HCT116 (cell line): ENCODE measurements at regions not wholly inside any gene's neighbourhood (a gene's known extent, or its start where the extent isn't known, plus 50 kb on each side); places are given as distances from the start of the nearest gene placed in this dataset.

Experiments used
- ATAC-seq: fragments of 200-7000 bp; cut with Tn5 transposase; 2 replicates; pipeline ENCODE4 v1.9.1; 2020; ENCODE audit warnings: mild to moderate bottlenecking, moderate library complexity
- BruUV-seq: library from RNA; stranded (reverse); fragments of 400-500 nt; replicated peaks from 2 replicates; lab custom pipeline; 2021; lab: Mats Ljungman, UMichigan
- CTCF ChIA-PET: fragments of 300-600 bp; sonication (Branson Sonifier 250); formaldehyde crosslinking; loops from one replicate; lab custom pipeline; 2021; ENCODE audit warnings: antibody characterized with exemption; lab: Charles Lee
- POLR2A ChIA-PET: fragments of 300-600, 350-600 bp; sonication (Branson Sonifier 250); formaldehyde crosslinking; loops from one replicate; lab custom pipeline; 2021; ENCODE audit warnings: antibody characterized with exemption; lab: Charles Lee
- RAD21 ChIA-PET, 2 experiments: fragments of 300-600 bp; sonication (Branson Sonifier 250); formaldehyde crosslinking; loops; one replicate each; lab custom pipeline; 2023; ENCODE audit warnings: low total read pairs in 2 of 2; ENCODE audit not compliant: uncharacterized antibody in 2 of 2, unreplicated experiment in 2 of 2, low non-redundant PET in 1 of 2; lab: Charles Lee
- DNase-seq: peaks from one replicate; pipeline ENCODE4 v3.0.0-alpha.2; 2010; ENCODE audit warnings: low read depth, low spot score
- H2AFZ ChIP-seq: fragments of 200-600 bp; shearing (Covaris generic), sonication (generic); 2 replicates; pipeline ENCODE4 v1.6.1; 2017; ENCODE audit warnings: low read depth, mixed run types, mixed read lengths, antibody characterized with exemption, low read length; ENCODE audit not compliant: poor library complexity, severe bottlenecking
- H3K27ac ChIP-seq: 2 replicates; pipeline ENCODE4 v1.5.1; 2012; ENCODE audit warnings: low read depth, low read length
- H3K27me3 ChIP-seq: fragments of 200-600 bp; sonication (generic); 2 replicates; pipeline ENCODE4 v1.6.1; 2016; ENCODE audit warnings: mixed run types, low read length, mixed read lengths; ENCODE audit not compliant: insufficient read depth
- H3K36me3 ChIP-seq, 2 experiments: fragments of 200-500 bp in 1 of 2; fragments of 200-600 bp in 1 of 2; sonication (Bioruptor generic) in 1 of 2; sonication (generic) in 1 of 2; 2 replicates each; pipeline versions ENCODE4 v1.5.1 to v1.6.1; 2014 to 2016; ENCODE audit warnings: low read length in 2 of 2, inconsistent platforms in 1 of 2, mixed read lengths in 1 of 2, mixed run types in 1 of 2; ENCODE audit not compliant: insufficient read depth in 2 of 2, control insufficient read depth in 1 of 2
- H3K4me1 ChIP-seq, 2 experiments: fragments of 200-600 bp in 1 of 2; sonication (generic) in 1 of 2; 2 replicates each; pipeline versions ENCODE4 v1.5.1 to v1.6.1; 2012 to 2017; ENCODE audit warnings: low read length in 2 of 2, inconsistent platforms in 1 of 2, mild to moderate bottlenecking in 1 of 2, mixed read lengths in 1 of 2, mixed run types in 1 of 2, moderate library complexity in 1 of 2; ENCODE audit not compliant: insufficient read depth in 2 of 2, control insufficient read depth in 1 of 2
- H3K4me2 ChIP-seq: fragments of 200-600 bp; sonication (generic); 2 replicates; pipeline ENCODE4 v1.6.1; 2017; ENCODE audit warnings: mixed run types, low read length, mixed read lengths
- H3K4me3 ChIP-seq, 2 experiments: fragments of 200-600 bp in 1 of 2; sonication (generic) in 1 of 2; replicated peaks in 1 of 2; 2 replicates each; pipeline ENCODE4 v1.5.1; 2011 to 2016; ENCODE audit warnings: low read length in 2 of 2, control low read depth in 1 of 2, low read depth in 1 of 2, mild to moderate bottlenecking in 1 of 2, mixed read lengths in 1 of 2, mixed run types in 1 of 2
- H3K79me2 ChIP-seq: fragments of 200-600 bp; sonication (generic); 2 replicates; pipeline ENCODE4 v1.6.1; 2017; ENCODE audit warnings: mild to moderate bottlenecking, mixed run types, low read length, moderate library complexity, mixed read lengths; ENCODE audit not compliant: insufficient read depth
- H3K9ac ChIP-seq: fragments of 200-600 bp; sonication (generic); 2 replicates; pipeline ENCODE4 v1.6.1; 2016; ENCODE audit warnings: low read length, mixed read lengths
- H3K9me2 ChIP-seq: fragments of 200-600 bp; sonication (generic), shearing (Covaris generic); 2 replicates; pipeline ENCODE4 v1.6.1; 2017; ENCODE audit warnings: mixed run types, mild to moderate bottlenecking, moderate library complexity; ENCODE audit not compliant: insufficient read depth
- H3K9me3 ChIP-seq, 2 experiments: fragments of 200-500 bp in 1 of 2; fragments of 200-600 bp in 1 of 2; sonication (Bioruptor generic) in 1 of 2; sonication (generic) in 1 of 2; 2 replicates each; pipeline ENCODE4 v1.6.1; 2014 to 2017; ENCODE audit warnings: low read length in 2 of 2, mixed read lengths in 2 of 2, inconsistent platforms in 1 of 2, low read depth in 1 of 2, mild to moderate bottlenecking in 1 of 2, mixed run types in 1 of 2, moderate library complexity in 1 of 2; ENCODE audit not compliant: control insufficient read depth in 1 of 2, insufficient read depth in 1 of 2
- H4K20me1 ChIP-seq: fragments of 200-600 bp; sonication (generic), shearing (Covaris generic); 2 replicates; pipeline ENCODE4 v1.6.1; 2017; ENCODE audit warnings: mixed run types, mild to moderate bottlenecking, moderate library complexity; ENCODE audit not compliant: insufficient read depth
- CEBPB ChIP-seq: IDR thresholded peaks from 2 replicates; pipeline ENCODE4 v1.6.1; 2012; ENCODE audit warnings: low read depth
- EZH2 ChIP-seq: fragments of 200-600 bp; sonication (generic); IDR thresholded peaks from 2 replicates; pipeline ENCODE4 v1.6.1; 2017; ENCODE audit warnings: antibody characterized with exemption, mixed run types
- FOSL1 ChIP-seq: IDR thresholded peaks from 2 replicates; pipeline ENCODE4 v1.6.1; 2012; ENCODE audit warnings: low read depth
- RAD21 ChIP-seq: IDR thresholded peaks from 2 replicates; pipeline ENCODE4 v1.6.1; 2012; ENCODE audit warnings: low read depth, mild to moderate bottlenecking
- SP1 ChIP-seq: IDR thresholded peaks from 2 replicates; pipeline ENCODE4 v1.6.1; 2012; ENCODE audit warnings: low read depth
- SRF ChIP-seq: IDR thresholded peaks from 2 replicates; pipeline ENCODE4 v1.6.1; 2012; ENCODE audit warnings: low read depth
- TCF7L2 ChIP-seq: IDR thresholded peaks from 2 replicates; pipeline ENCODE4 v1.7.0; 2011; ENCODE audit warnings: borderline replicate concordance, inconsistent platforms; ENCODE audit not compliant: insufficient read depth, insufficient read length; ENCODE audit errors: extremely low read depth
- ZFX ChIP-seq: fragments of 450-650 bp; IDR thresholded peaks from 2 replicates; pipeline ENCODE4 v1.6.1; 2017
- intact Hi-C: fragments of 100-400 bp; cut with micrococcal nuclease; formaldehyde crosslinking; loops from 2 replicates; pipeline ENCODE4 v1.10.0; 2022
- TF ChIP-seq, protein P1 (sequence below): IDR thresholded peaks from 2 replicates; pipeline ENCODE4 v1.6.1; 2012
- TF ChIP-seq, protein P2 (sequence below), 3 experiments: fragments of 200-600 bp in 1 of 3; sonication (generic) in 1 of 3; IDR thresholded peaks in 2 of 3; conservative IDR thresholded peaks in 1 of 3; 2 replicates each; pipeline ENCODE4 v1.5.1; 2012 to 2017; ENCODE audit warnings: low read depth in 2 of 3, low read length in 2 of 3, antibody characterized with exemption in 1 of 3, borderline replicate concordance in 1 of 3, control low read depth in 1 of 3, mild to moderate bottlenecking in 1 of 3, mixed read lengths in 1 of 3, mixed run types in 1 of 3, moderate library complexity in 1 of 3; ENCODE audit not compliant: insufficient read depth in 1 of 3
- TF ChIP-seq, protein P3 (sequence below): IDR thresholded peaks from 2 replicates; pipeline ENCODE4 v1.6.1; 2012; ENCODE audit warnings: low read depth
- TF ChIP-seq, protein P4 (sequence below): IDR thresholded peaks from 2 replicates; pipeline ENCODE4 v1.6.1; 2011; ENCODE audit warnings: mild to moderate bottlenecking, low read length, moderate library complexity; ENCODE audit not compliant: insufficient replicate concordance; ENCODE audit errors: extremely low read depth

DNA sequence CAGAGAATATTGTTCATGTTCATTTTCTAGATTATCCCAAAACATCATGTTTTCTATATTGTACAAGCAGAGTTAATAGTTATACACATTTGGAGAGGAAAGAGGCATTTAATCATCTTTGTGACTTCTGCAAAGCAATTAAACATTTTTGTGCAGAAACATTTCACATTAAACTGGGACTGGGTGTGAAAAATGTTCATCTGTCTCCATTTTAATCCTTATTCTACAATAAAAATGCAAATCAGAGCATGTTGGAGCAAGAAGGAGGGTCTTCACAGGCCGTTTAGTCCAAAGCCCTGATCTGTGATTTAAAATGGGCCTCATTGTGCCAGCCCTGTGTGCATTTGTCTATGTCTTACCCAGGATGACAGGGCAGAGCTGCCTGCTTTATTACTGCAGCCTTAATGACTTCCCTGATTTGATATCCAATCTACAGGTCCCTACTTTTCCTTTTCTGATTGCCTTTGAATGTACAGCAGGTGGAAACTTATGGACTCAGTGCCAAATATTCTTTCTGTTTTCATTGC lies 183.5 kb downstream of the CAVIN4 start:
- ATAC-seq (no peak), DNase-seq (no peak)
- no peaks in the 10 kb centered on the region for H3K27me3 ChIP-seq
- intact Hi-C loops, result no loop called here
- no peaks in the 10 kb centered on the region for H3K4me1 ChIP-seq
- RAD21 ChIA-PET, result no interaction called here
- BruUV-seq, result no TSS peak
- no peaks in the 10 kb centered on the region for H3K9me3 ChIP-seq
- no peak for TF ChIP-seq TCF7L2
- TF ChIP-seq RAD21, result no peak
- no peak for TF ChIP-seq CEBPB
- TF ChIP-seq, protein P1, sequence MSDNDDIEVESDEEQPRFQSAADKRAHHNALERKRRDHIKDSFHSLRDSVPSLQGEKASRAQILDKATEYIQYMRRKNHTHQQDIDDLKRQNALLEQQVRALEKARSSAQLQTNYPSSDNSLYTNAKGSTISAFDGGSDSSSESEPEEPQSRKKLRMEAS, result no peak
- TF ChIP-seq, protein P2, sequence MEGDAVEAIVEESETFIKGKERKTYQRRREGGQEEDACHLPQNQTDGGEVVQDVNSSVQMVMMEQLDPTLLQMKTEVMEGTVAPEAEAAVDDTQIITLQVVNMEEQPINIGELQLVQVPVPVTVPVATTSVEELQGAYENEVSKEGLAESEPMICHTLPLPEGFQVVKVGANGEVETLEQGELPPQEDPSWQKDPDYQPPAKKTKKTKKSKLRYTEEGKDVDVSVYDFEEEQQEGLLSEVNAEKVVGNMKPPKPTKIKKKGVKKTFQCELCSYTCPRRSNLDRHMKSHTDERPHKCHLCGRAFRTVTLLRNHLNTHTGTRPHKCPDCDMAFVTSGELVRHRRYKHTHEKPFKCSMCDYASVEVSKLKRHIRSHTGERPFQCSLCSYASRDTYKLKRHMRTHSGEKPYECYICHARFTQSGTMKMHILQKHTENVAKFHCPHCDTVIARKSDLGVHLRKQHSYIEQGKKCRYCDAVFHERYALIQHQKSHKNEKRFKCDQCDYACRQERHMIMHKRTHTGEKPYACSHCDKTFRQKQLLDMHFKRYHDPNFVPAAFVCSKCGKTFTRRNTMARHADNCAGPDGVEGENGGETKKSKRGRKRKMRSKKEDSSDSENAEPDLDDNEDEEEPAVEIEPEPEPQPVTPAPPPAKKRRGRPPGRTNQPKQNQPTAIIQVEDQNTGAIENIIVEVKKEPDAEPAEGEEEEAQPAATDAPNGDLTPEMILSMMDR (IDR thresholded peaks at IDR 0.05 in 2 of 3, conservative IDR thresholded peaks at IDR 0.05 in 1 of 3; ENCODE audit: borderline replicate concordance in 1 of 3, insufficient read depth in 1 of 3, low read depth in 2 of 3, low read length in 2 of 3), result no peak
- no peak for TF ChIP-seq SRF
- no peak for TF ChIP-seq FOSL1
- no peak for TF ChIP-seq EZH2
- POLR2A ChIA-PET, result no interaction called here
- H3K4me3 ChIP-seq, result no peak overlapping the region
- no peaks in the 10 kb centered on the region for H3K9me2 ChIP-seq
- no peak overlapping the region for H2AFZ ChIP-seq
- H3K9ac ChIP-seq, result no peak overlapping the region
- no peaks in the 10 kb centered on the region for H4K20me1 ChIP-seq
- H3K79me2 ChIP-seq, result no peaks in the 10 kb centered on the region
- no peaks in the 10 kb centered on the region for H3K36me3 ChIP-seq
- H3K4me2 ChIP-seq, result no peak overlapping the region
- CTCF ChIA-PET, result no interaction called here
- H3K27ac ChIP-seq, result no peak overlapping the region

DNA sequence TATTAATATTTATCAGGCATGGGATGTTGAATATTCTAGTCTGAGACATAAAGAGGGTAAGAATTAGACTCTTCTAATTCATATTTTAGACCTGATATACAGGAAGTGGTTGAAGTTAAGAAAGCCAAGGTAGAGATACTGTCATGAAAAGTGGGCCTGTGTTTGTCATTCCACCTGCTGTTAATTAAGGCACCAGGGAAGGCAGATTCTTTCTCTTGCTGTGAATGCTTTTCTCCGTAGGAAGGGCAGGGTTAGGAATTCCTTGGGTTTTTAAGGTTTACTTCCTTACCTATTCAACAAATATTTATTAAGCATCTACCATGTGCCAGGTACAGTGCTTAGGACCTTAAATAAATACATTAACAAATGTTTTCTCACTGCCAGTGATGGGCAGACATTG lies 196.4 kb downstream of the CAVIN4 start:
- Histone ChIP-seq H3K27ac (no peak overlapping the region), H3K4me1 (no peaks in the 10 kb centered on the region), H3K9me2 (no peaks in the 10 kb centered on the region), H4K20me1 (no peaks in the 10 kb centered on the region), H3K79me2 (no peaks in the 10 kb centered on the region), H3K9ac (no peak overlapping the region), H3K36me3 (no peaks in the 10 kb centered on the region), H3K4me3 (no peak overlapping the region), H2AFZ (no peak overlapping the region), H3K4me2 (no peak overlapping the region), H3K27me3 (peaks cover 21% of the 10 kb centered on the region; the same call in 1 of the 2 replicates), H3K9me3 (no peaks in the 10 kb centered on the region)
- no TSS peak for BruUV-seq
- CTCF ChIA-PET, result no interaction called here
- intact Hi-C loops, result no loop called here
- ATAC-seq, result no peak
- RAD21 ChIA-PET, result no interaction called here
- no peak for DNase-seq
- POLR2A ChIA-PET, result no interaction called here
- no peak for TF ChIP-seq SRF
- TF ChIP-seq, protein P3, sequence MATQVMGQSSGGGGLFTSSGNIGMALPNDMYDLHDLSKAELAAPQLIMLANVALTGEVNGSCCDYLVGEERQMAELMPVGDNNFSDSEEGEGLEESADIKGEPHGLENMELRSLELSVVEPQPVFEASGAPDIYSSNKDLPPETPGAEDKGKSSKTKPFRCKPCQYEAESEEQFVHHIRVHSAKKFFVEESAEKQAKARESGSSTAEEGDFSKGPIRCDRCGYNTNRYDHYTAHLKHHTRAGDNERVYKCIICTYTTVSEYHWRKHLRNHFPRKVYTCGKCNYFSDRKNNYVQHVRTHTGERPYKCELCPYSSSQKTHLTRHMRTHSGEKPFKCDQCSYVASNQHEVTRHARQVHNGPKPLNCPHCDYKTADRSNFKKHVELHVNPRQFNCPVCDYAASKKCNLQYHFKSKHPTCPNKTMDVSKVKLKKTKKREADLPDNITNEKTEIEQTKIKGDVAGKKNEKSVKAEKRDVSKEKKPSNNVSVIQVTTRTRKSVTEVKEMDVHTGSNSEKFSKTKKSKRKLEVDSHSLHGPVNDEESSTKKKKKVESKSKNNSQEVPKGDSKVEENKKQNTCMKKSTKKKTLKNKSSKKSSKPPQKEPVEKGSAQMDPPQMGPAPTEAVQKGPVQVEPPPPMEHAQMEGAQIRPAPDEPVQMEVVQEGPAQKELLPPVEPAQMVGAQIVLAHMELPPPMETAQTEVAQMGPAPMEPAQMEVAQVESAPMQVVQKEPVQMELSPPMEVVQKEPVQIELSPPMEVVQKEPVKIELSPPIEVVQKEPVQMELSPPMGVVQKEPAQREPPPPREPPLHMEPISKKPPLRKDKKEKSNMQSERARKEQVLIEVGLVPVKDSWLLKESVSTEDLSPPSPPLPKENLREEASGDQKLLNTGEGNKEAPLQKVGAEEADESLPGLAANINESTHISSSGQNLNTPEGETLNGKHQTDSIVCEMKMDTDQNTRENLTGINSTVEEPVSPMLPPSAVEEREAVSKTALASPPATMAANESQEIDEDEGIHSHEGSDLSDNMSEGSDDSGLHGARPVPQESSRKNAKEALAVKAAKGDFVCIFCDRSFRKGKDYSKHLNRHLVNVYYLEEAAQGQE, result no peak
- TF ChIP-seq, protein P4, sequence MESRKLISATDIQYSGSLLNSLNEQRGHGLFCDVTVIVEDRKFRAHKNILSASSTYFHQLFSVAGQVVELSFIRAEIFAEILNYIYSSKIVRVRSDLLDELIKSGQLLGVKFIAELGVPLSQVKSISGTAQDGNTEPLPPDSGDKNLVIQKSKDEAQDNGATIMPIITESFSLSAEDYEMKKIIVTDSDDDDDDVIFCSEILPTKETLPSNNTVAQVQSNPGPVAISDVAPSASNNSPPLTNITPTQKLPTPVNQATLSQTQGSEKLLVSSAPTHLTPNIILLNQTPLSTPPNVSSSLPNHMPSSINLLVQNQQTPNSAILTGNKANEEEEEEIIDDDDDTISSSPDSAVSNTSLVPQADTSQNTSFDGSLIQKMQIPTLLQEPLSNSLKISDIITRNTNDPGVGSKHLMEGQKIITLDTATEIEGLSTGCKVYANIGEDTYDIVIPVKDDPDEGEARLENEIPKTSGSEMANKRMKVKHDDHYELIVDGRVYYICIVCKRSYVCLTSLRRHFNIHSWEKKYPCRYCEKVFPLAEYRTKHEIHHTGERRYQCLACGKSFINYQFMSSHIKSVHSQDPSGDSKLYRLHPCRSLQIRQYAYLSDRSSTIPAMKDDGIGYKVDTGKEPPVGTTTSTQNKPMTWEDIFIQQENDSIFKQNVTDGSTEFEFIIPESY, result no peak
- TF ChIP-seq ZFX, result no peak
- TF ChIP-seq SP1, result no peak
- no peak for TF ChIP-seq FOSL1
- TF ChIP-seq TCF7L2, result no peak
